DND-41 (cell line): ENCODE measurements at regions not wholly inside any gene's neighbourhood (a gene's known extent, or its start where the extent isn't known, plus 50 kb on each side); places are given as distances from the start of the nearest gene placed in this dataset.

ENCODE experiments used
- ATAC-seq: fragments of 200-7000 bp; cut with Tn5 transposase; 3 replicates; pipeline ENCODE4 v1.9.1; 2021; ENCODE audit warnings: low read depth; ENCODE audit not compliant: insufficient read depth
- DNase-seq: peaks from one replicate; pipeline ENCODE4 v3.0.0-alpha.2; 2020
- H2AFZ ChIP-seq: 2 replicates; pipeline ENCODE4 v1.6.0; 2012; ENCODE audit warnings: low read depth, low read length
- H3K27ac ChIP-seq: 2 replicates; pipeline ENCODE4 v1.5.1; 2012; ENCODE audit warnings: low read length, inconsistent platforms
- H3K27me3 ChIP-seq: fragments of 200-600 bp; sonication (generic); 2 replicates; pipeline ENCODE4 v1.6.0; 2012; ENCODE audit warnings: low read length, mild to moderate bottlenecking, inconsistent platforms; ENCODE audit not compliant: insufficient read depth, poor library complexity
- H3K36me3 ChIP-seq: 2 replicates; pipeline ENCODE4 v1.5.1; 2012; ENCODE audit warnings: low read length, inconsistent platforms; ENCODE audit not compliant: insufficient read depth
- H3K4me1 ChIP-seq: 2 replicates; pipeline ENCODE4 v1.5.1; 2012; ENCODE audit warnings: mild to moderate bottlenecking, low read length; ENCODE audit not compliant: insufficient read depth
- H3K4me2 ChIP-seq: 2 replicates; pipeline ENCODE4 v1.6.0; 2012; ENCODE audit warnings: mild to moderate bottlenecking, moderate library complexity, low read length, inconsistent platforms; ENCODE audit not compliant: insufficient read depth
- H3K4me3 ChIP-seq, 2 experiments: fragments of 200-600 bp in 1 of 2; shearing (Covaris generic) in 1 of 2; 2 replicates each; pipeline ENCODE4 v1.5.1; 2012 to 2016; ENCODE audit warnings: inconsistent platforms in 2 of 2, low read length in 2 of 2, mild to moderate bottlenecking in 2 of 2, low read depth in 1 of 2, moderate library complexity in 1 of 2
- H3K79me2 ChIP-seq: 2 replicates; pipeline ENCODE4 v1.6.0; 2012; ENCODE audit warnings: low read length, inconsistent platforms; ENCODE audit not compliant: insufficient read depth
- H3K9ac ChIP-seq: 2 replicates; pipeline ENCODE4 v1.6.0; 2012; ENCODE audit warnings: low read depth, mild to moderate bottlenecking, inconsistent platforms, low read length, moderate library complexity
- H3K9me3 ChIP-seq: 2 replicates; pipeline ENCODE4 v1.5.1; 2012; ENCODE audit warnings: low read length, moderate library complexity, mild to moderate bottlenecking, inconsistent platforms; ENCODE audit not compliant: insufficient read depth, severe bottlenecking
- H4K20me1 ChIP-seq: 2 replicates; pipeline ENCODE4 v1.6.0; 2012; ENCODE audit warnings: low read length; ENCODE audit not compliant: insufficient read depth
- EZH2 ChIP-seq: IDR thresholded peaks from 3 replicates; pipeline ENCODE4 v1.6.1; 2012; ENCODE audit warnings: borderline replicate concordance, low read depth, mild to moderate bottlenecking, moderate library complexity, low read length, inconsistent platforms; ENCODE audit not compliant: severe bottlenecking
- TF ChIP-seq, protein P1 (sequence below): IDR thresholded peaks from 2 replicates; pipeline ENCODE4 v1.5.1; 2012; ENCODE audit warnings: borderline replicate concordance, low read length, moderate library complexity, mild to moderate bottlenecking; ENCODE audit not compliant: poor library complexity, severe bottlenecking; ENCODE audit errors: extremely low read depth

DNA sequence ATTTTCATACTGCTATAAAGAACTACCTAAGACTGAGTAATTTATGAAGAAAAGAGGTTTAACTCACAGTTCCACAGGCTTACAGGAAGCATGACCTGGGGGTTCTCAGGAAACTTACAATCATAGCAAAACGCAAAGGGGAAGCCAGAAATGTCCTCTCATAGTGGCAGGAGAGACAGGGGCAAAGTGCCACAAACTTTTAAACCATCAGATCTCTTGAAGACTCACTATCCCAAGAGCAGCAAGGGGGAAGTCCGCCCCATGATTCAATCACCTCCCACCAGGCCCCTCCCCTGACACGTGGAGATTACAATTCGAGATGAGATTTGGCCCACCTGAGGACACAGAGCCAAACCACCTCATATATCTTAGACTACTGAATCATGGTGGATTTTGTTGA lies 198.7 kb downstream of the KCTD12 start:
- no peaks in the 10 kb centered on the region for H4K20me1 ChIP-seq
- H2AFZ ChIP-seq, result no peak overlapping the region
- no peak overlapping the region for H3K9ac ChIP-seq
- H3K36me3 ChIP-seq, result no peaks in the 10 kb centered on the region
- H3K4me2 ChIP-seq, result no peak overlapping the region
- H3K4me1 ChIP-seq, result no peaks in the 10 kb centered on the region
- ATAC-seq, result no peak
- no peak for TF ChIP-seq EZH2
- TF ChIP-seq, protein P1, sequence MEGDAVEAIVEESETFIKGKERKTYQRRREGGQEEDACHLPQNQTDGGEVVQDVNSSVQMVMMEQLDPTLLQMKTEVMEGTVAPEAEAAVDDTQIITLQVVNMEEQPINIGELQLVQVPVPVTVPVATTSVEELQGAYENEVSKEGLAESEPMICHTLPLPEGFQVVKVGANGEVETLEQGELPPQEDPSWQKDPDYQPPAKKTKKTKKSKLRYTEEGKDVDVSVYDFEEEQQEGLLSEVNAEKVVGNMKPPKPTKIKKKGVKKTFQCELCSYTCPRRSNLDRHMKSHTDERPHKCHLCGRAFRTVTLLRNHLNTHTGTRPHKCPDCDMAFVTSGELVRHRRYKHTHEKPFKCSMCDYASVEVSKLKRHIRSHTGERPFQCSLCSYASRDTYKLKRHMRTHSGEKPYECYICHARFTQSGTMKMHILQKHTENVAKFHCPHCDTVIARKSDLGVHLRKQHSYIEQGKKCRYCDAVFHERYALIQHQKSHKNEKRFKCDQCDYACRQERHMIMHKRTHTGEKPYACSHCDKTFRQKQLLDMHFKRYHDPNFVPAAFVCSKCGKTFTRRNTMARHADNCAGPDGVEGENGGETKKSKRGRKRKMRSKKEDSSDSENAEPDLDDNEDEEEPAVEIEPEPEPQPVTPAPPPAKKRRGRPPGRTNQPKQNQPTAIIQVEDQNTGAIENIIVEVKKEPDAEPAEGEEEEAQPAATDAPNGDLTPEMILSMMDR, result no peak
- H3K79me2 ChIP-seq, result no peaks in the 10 kb centered on the region
- no peak overlapping the region for H3K4me3 ChIP-seq
- no peak for DNase-seq
- no peaks in the 10 kb centered on the region for H3K9me3 ChIP-seq
- H3K27me3 ChIP-seq, result no peaks in the 10 kb centered on the region
- no peak overlapping the region for H3K27ac ChIP-seq

DNA sequence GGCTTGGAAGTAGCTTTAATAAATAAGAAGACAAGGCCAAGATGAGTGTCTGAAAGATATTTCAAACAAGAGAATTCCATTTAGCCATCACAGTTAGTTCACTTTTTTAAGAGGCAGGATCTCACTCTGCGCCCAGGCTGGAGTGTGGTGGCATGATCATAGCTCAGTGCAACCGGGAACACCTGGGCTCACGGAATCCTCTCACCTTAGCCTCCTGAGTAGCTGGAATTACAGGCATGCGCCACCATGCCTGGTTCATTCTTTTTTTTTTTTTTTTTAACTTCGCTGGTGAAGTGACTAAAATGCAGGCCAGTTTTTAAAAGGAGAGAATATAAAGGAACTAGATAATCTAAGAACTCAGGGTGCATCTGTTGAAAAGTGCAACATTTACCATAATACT lies 200.3 kb downstream of the KCTD12 start:
- Histone ChIP-seq H3K4me1 (no peaks in the 10 kb centered on the region), H3K27me3 (no peaks in the 10 kb centered on the region), H3K36me3 (no peaks in the 10 kb centered on the region), H3K4me3 (no peak overlapping the region), H2AFZ (no peak overlapping the region), H3K4me2 (no peak overlapping the region), H3K9ac (no peak overlapping the region), H4K20me1 (no peaks in the 10 kb centered on the region), H3K9me3 (no peaks in the 10 kb centered on the region), H3K27ac (no peak overlapping the region), H3K79me2 (no peaks in the 10 kb centered on the region)
- TF ChIP-seq EZH2, result no peak
- TF ChIP-seq, protein P1, result no peak
- DNase-seq (no peak), ATAC-seq (no peak)

DNA sequence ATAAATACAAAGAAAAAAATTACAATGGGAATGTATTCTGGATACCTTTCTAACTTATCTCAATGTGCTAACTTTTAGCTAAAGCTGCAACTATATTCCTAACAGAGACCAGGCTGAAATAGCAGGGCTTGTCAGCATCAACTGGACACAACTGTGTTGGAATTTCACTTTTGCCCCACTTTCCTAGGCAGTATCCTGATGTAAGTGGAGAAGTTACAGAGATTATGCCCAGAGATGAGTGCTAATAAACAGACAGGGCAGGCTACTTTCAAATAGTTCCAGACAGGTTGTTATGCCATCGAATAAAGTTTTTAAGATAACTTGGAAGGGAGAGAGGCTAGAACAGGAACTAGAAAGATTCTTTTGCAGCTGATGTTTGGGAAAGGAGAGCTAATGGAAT lies 201.9 kb downstream of the KCTD12 start:
- DNase-seq (no peak), ATAC-seq (no peak)
- Histone ChIP-seq H3K4me3 (no peak overlapping the region), H3K27ac (no peak overlapping the region), H3K9ac (no peak overlapping the region), H3K4me1 (no peaks in the 10 kb centered on the region), H3K4me2 (no peak overlapping the region), H3K27me3 (no peaks in the 10 kb centered on the region), H3K9me3 (no peaks in the 10 kb centered on the region), H4K20me1 (no peaks in the 10 kb centered on the region), H3K36me3 (no peaks in the 10 kb centered on the region), H2AFZ (no peak overlapping the region), H3K79me2 (no peaks in the 10 kb centered on the region)
- TF ChIP-seq, protein P1, result no peak
- no peak for TF ChIP-seq EZH2

DNA sequence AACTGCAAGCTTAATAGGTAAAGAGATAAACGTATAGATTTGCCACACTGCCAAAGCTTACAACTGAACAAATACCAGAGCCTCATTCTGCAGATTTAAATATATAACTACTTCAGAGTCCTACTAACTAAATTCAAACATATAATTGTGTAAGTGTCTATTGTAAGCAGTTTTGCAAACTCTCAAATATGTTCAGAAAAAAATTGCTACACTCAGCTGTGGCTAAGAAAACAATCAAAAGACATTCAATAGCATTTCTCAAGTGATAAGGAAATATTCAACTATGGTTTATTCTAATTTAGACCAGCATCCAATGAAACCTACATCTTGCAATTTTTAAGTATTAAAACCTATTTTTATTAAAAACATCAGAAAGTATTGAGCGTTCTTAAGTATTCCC lies 202.4 kb downstream of the KCTD12 start:
- Histone ChIP-seq H3K4me3 (no peak overlapping the region), H3K27me3 (no peaks in the 10 kb centered on the region), H2AFZ (no peak overlapping the region), H3K9ac (no peak overlapping the region), H3K27ac (no peak overlapping the region), H3K36me3 (no peaks in the 10 kb centered on the region), H3K79me2 (no peaks in the 10 kb centered on the region), H3K4me1 (no peaks in the 10 kb centered on the region), H3K9me3 (no peaks in the 10 kb centered on the region), H4K20me1 (no peaks in the 10 kb centered on the region), H3K4me2 (no peak overlapping the region)
- TF ChIP-seq, protein P1, result no peak
- TF ChIP-seq EZH2, result no peak
- DNase-seq (no peak), ATAC-seq (no peak)
